Gastrocnemius medialis (tissue), 4 donors: ENCODE measurements at regions not wholly inside any gene's neighbourhood (a gene's known extent, or its start where the extent isn't known, plus 50 kb on each side); places are given as distances from the start of the nearest gene placed in this dataset.

Experiments
- CTCF ChIP-seq, 5 experiments: fragments of 450-650 bp in 3 of 5; fragments of 200-600 bp in 2 of 5; sonication (generic) in 2 of 5; IDR thresholded peaks in 4 of 5; conservative IDR thresholded peaks in 1 of 5; 1 replicate in 4 of 5; 2 replicates in 1 of 5; pipeline ENCODE4 v1.5.1; 2016 to 2019; ENCODE audit warnings: antibody characterized with exemption in 5 of 5, mild to moderate bottlenecking in 3 of 5, moderate library complexity in 3 of 5
- POLR2A ChIP-seq, 2 donors: fragments of 450-650 bp; IDR thresholded peaks; one replicate each; pipeline ENCODE4 v1.6.1; 2017; ENCODE audit warnings: antibody characterized with exemption in 2 of 2, mild to moderate bottlenecking in 2 of 2, moderate library complexity in 2 of 2

GRCh38 chr3:159672728-159673688 is 315.6 kb upstream of the IL12A start:
- TF ChIP-seq CTCF (IDR thresholded peaks at IDR 0.05 in 4 of 5, conservative IDR thresholded peaks at IDR 0.05 in 1 of 5): no peak
- no peak for TF ChIP-seq POLR2A (IDR thresholded peaks at IDR 0.05)
